ENCODE measurements at regions not wholly inside any gene's neighbourhood (a gene's known extent, or its start where the extent isn't known, plus 50 kb on each side); places are given as distances from the start of the nearest gene placed in this dataset.

GRCh38 chr17:71461498-71462169 is 659.2 kb upstream of the SOX9 start (continued):
- TF ChIP-seq ZNF138 (CRISPR knock-in tag; conservative IDR thresholded peaks at IDR 0.05) (no peak), CREM (CRISPR knock-in tag; IDR thresholded peaks at IDR 0.05) (no peak)

DNA sequence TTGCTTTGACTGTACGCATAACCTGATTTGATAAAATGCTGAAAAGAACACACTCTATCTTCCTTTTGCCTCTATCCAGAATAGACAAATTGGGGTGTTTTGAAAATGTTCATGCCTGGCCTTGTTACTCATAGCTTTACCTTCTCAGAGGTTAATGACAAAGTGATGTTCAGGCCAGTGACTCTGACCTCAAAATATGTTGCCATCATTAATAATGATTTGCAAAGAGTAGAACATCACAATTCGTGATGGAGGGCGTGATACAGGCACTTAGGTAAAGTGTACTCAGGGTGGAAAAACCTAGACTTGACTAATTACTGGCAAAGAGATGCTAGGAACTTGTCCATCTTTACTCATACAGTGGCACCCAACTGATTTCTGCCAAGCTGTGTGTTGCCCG is 656.6 kb upstream of the SOX9 start:
- Mint-ChIP-seq H3K9me3 (peaks cover 6% of the 10 kb centered on the region), H3K27ac (no peak overlapping the region), H3K4me3 (no peak overlapping the region), H3K4me1 (peaks cover 57% of the 10 kb centered on the region), H3K36me3 (peaks cover 4% of the 10 kb centered on the region; the same call in 1 of the 2 replicates), H3K27me3 (ENCODE audit: low read depth) (peaks cover 7% of the 10 kb centered on the region)
- ChIA-PET POLR2A (no interaction called here), CTCF (interaction anchor here (1.6 kb wide), 1 partner anchor 9 kb away, joined by 11 read pairs; no protein-coding TSS in a partner anchor)
- TF ChIP-seq HMGXB4 (CRISPR knock-in tag; IDR thresholded peaks at IDR 0.05) (no peak), E2F4 (CRISPR knock-in tag; IDR thresholded peaks at IDR 0.05; ENCODE audit: borderline replicate concordance, low read depth) (no peak), GABPB1 (CRISPR knock-in tag; IDR thresholded peaks at IDR 0.05) (no peak), AR (CRISPR knock-in tag; IDR thresholded peaks at IDR 0.05) (no peak), GTF2I (CRISPR knock-in tag; conservative IDR thresholded peaks at IDR 0.05) (no peak), JUN (CRISPR knock-in tag; IDR thresholded peaks at IDR 0.05) (no peak), MLX (CRISPR knock-in tag; IDR thresholded peaks at IDR 0.05) (no peak), NFYB (CRISPR knock-in tag; conservative IDR thresholded peaks at IDR 0.05; ENCODE audit: low read depth) (no peak), ZNF281 (CRISPR knock-in tag; IDR thresholded peaks at IDR 0.05) (no peak), MAX (CRISPR knock-in tag; IDR thresholded peaks at IDR 0.05) (no peak), NR1H2 (CRISPR knock-in tag; IDR thresholded peaks at IDR 0.05) (no peak), SP1 (CRISPR knock-in tag; conservative IDR thresholded peaks at IDR 0.05) (no peak), TEAD4 (CRISPR knock-in tag; IDR thresholded peaks at IDR 0.05) (no peak), TEAD1 (CRISPR knock-in tag; IDR thresholded peaks at IDR 0.05) (no peak)
- TF ChIP-seq, protein P1, sequence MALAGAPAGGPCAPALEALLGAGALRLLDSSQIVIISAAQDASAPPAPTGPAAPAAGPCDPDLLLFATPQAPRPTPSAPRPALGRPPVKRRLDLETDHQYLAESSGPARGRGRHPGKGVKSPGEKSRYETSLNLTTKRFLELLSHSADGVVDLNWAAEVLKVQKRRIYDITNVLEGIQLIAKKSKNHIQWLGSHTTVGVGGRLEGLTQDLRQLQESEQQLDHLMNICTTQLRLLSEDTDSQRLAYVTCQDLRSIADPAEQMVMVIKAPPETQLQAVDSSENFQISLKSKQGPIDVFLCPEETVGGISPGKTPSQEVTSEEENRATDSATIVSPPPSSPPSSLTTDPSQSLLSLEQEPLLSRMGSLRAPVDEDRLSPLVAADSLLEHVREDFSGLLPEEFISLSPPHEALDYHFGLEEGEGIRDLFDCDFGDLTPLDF (CRISPR knock-in tag; IDR thresholded peaks at IDR 0.05) = no peak
- TF ChIP-seq, protein P2, sequence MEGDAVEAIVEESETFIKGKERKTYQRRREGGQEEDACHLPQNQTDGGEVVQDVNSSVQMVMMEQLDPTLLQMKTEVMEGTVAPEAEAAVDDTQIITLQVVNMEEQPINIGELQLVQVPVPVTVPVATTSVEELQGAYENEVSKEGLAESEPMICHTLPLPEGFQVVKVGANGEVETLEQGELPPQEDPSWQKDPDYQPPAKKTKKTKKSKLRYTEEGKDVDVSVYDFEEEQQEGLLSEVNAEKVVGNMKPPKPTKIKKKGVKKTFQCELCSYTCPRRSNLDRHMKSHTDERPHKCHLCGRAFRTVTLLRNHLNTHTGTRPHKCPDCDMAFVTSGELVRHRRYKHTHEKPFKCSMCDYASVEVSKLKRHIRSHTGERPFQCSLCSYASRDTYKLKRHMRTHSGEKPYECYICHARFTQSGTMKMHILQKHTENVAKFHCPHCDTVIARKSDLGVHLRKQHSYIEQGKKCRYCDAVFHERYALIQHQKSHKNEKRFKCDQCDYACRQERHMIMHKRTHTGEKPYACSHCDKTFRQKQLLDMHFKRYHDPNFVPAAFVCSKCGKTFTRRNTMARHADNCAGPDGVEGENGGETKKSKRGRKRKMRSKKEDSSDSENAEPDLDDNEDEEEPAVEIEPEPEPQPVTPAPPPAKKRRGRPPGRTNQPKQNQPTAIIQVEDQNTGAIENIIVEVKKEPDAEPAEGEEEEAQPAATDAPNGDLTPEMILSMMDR (IDR thresholded peaks at IDR 0.05) = no peak
- ATAC-seq (no peak), DNase-seq (ENCODE audit: low spot score) (no peak)
